ENCODE measurements at regions not wholly inside any gene's neighbourhood (a gene's known extent, or its start where the extent isn't known, plus 50 kb on each side); places are given as distances from the start of the nearest gene placed in this dataset.

DNA sequence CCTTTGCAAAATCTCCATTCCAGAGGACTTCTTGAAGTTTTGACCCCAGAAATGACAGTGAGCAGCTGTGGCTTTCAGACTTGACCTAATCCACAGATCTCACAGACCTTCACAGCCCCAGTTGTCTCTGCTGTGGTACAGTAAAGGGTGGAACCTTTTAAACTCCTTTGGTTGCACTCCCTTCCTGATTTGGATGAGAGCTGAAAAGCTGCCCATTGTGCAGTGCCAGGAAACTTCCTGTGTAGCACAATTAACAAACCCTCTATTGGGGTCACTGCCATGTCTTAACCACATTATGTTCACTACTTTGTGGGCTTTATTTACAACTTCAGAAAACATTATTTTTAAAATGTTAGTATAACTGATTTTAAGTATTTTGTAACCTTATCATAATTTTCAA, 56.7 kb upstream of the PCSK5 start:
- Histone ChIP-seq H3K9me3 (ENCODE audit: control insufficient read depth, insufficient read depth, low read length) (no peaks in the 10 kb centered on the region), H3K4me1 (ENCODE audit: control insufficient read depth, insufficient read depth, low read length) (no peaks in the 10 kb centered on the region), H3K27me3 (ENCODE audit: control insufficient read depth, insufficient read depth, low read length) (no peaks in the 10 kb centered on the region), H3K4me3 (ENCODE audit: low read length) (no peak overlapping the region), H3K36me3 (ENCODE audit: control insufficient read depth, insufficient read depth, low read length) (no peaks in the 10 kb centered on the region), H3K27ac (ENCODE audit: low read length) (no peak overlapping the region)
- Mint-ChIP-seq H3K36me3 (no peaks in the 10 kb centered on the region), H3K4me1 (no peaks in the 10 kb centered on the region), H3K27me3 (ENCODE audit: low read depth in 2 of 2) (peaks cover 0 to 2% of the 10 kb centered on the region in 2 donors), H3K27ac (no peak overlapping the region), H3K4me3 (no peak overlapping the region), H3K9me3 (no peaks in the 10 kb centered on the region)
- TF ChIP-seq, protein P1, sequence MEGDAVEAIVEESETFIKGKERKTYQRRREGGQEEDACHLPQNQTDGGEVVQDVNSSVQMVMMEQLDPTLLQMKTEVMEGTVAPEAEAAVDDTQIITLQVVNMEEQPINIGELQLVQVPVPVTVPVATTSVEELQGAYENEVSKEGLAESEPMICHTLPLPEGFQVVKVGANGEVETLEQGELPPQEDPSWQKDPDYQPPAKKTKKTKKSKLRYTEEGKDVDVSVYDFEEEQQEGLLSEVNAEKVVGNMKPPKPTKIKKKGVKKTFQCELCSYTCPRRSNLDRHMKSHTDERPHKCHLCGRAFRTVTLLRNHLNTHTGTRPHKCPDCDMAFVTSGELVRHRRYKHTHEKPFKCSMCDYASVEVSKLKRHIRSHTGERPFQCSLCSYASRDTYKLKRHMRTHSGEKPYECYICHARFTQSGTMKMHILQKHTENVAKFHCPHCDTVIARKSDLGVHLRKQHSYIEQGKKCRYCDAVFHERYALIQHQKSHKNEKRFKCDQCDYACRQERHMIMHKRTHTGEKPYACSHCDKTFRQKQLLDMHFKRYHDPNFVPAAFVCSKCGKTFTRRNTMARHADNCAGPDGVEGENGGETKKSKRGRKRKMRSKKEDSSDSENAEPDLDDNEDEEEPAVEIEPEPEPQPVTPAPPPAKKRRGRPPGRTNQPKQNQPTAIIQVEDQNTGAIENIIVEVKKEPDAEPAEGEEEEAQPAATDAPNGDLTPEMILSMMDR (IDR thresholded peaks at IDR 0.05): no peak
- no peak for ATAC-seq
- intact Hi-C loops (cut with micrococcal nuclease): no loop called here
- DNase-seq: no peak

DNA sequence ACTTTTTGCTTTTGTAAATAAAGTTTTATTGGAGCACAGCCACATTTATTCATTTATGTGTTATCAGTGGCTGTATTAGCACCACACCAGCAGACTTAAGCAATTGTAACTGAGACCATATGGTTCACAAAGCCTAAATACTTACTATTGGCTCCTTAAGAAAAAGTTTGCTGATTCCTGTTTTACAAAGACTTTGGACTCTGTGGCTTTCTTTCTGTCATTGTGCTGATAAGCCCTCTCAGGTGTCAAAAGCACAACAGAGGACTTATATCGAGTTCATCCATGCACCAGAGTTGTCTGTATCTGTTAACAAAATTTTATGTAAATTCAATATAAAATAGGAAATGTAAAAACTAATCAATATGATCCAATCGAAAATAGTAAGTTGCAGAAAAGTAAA, 55.6 kb upstream of the PCSK5 start:
- H3K27ac ChIP-seq (ENCODE audit: low read length): no peak overlapping the region
- Mint-ChIP-seq H3K27ac (no peak overlapping the region), H3K9me3 (no peaks in the 10 kb centered on the region), H3K27me3 (ENCODE audit: low read depth in 2 of 2) (peaks cover 0 to 2% of the 10 kb centered on the region in 2 donors), H3K4me3 (no peak overlapping the region), H3K36me3 (no peaks in the 10 kb centered on the region), H3K4me1 (no peaks in the 10 kb centered on the region)
- ATAC-seq (no peak), DNase-seq (no peak)
- H3K4me3 ChIP-seq (ENCODE audit: low read length): no peak overlapping the region
- no peaks in the 10 kb centered on the region for H3K27me3 ChIP-seq (ENCODE audit: control insufficient read depth, insufficient read depth, low read length)
- H3K4me1 ChIP-seq (ENCODE audit: control insufficient read depth, insufficient read depth, low read length): no peaks in the 10 kb centered on the region
- intact Hi-C loops (cut with micrococcal nuclease): no loop called here
- no peaks in the 10 kb centered on the region for H3K36me3 ChIP-seq (ENCODE audit: control insufficient read depth, insufficient read depth, low read length)
- H3K9me3 ChIP-seq (ENCODE audit: control insufficient read depth, insufficient read depth, low read length): no peaks in the 10 kb centered on the region
- TF ChIP-seq, protein P1 (IDR thresholded peaks at IDR 0.05): no peak
- 67% methylated on average over 1 of the region's 2 CpGs for WGBS (ENCODE audit: insufficient coverage)

All from natural killer cell (primary cell).